NCI-H187 (cell line): ENCODE measurements at regions not wholly inside any gene's neighbourhood (a gene's known extent, or its start where the extent isn't known, plus 50 kb on each side); places are given as distances from the start of the nearest gene placed in this dataset.
"Not testable (repeated sequence)": the region's sequence is repeated elsewhere in the genome, so short reads cannot be mapped to it uniquely, and the experiment has no call there.

Experiments used
- DNase-seq, 2 experiments: peaks; one replicate each; lab custom pipeline; 2025; lab: John Stamatoyannopoulos, UW

DNA sequence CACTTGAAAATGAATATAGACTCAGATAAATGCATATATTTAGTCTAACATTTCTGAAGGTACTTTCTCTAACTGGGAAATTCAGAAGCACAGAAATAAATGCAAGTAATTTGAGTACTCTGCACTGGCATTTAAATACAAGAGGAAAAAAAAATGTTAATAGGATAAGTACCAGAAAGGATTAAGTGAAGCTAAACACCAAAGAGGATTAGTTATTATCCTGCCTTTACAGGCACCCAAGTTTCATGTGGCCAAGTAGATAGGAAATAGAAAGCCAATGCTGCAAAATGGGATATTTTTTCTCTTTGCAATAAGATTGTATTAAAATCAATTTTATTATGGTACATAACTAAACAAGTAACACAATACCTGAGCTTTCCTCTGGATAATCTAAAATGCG lies 762.5 kb downstream of the PCDH7 start:
- no peak for DNase-seq

DNA sequence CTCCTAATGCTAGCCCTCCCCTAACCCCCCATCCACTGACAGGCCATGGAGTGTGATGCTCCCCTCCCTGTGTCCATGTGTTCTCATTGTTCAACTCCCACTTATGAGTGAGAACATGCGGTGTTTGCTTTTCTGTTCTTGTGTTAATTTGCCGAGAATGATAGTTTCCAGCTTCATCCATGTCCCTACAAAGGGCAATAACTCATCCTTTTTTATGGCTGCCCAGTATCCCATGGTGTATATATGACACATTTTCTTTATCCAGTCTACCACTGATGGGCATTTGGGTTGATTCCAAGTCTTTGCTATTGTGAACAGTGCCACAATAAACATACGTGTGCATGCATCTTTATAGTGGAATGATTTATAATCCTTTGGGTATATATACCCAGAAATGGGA lies 779.0 kb downstream of the PCDH7 start:
- not testable (repeated sequence) for DNase-seq

- no peak for DNase-seq
These were observed 796.4 kb downstream of the PCDH7 start for GRCh38 chr4:31516520-31516919.

DNA sequence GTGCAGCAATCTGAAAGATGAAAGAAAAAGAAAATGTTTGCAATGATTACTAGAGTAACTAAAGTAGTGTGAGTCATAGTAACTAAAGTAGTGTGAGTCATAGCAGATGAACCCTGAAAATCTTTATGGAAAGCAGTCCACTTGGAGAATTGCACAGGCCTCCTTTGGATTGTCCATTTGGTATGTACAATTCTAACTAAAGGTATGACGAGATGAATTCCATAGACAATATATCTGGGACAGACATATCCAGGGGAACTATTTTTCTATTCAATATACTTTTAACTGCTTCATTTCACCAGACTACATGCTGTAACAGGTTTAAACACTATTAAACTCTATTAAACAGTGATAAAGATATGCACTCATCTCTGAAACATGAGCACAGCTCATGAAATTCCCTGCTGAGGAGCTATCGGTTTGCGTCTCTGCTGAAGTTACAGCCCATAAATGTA lies 798.7 kb downstream of the PCDH7 start:
- no peak for DNase-seq

DNA sequence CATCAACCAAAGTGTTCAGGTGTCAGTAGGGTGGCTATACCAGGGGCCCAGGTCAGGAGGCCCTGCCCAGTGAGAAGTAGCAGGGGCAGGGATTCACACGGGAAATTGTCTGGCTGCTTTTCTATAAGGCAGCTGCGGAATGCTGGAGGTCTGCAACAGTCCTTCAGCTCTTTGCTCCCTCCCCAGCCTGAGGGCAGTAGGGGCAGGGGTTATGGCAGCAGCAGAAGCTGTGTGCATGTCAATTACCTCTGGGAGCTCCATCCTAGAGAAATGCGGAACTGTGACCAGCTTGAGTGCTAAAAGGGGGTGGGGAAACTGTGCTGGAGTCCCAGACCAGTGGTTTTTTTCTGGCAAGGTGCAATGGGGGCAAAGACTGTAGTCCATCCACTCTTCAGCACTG lies 810.4 kb downstream of the PCDH7 start:
- DNase-seq: no peak

DNA sequence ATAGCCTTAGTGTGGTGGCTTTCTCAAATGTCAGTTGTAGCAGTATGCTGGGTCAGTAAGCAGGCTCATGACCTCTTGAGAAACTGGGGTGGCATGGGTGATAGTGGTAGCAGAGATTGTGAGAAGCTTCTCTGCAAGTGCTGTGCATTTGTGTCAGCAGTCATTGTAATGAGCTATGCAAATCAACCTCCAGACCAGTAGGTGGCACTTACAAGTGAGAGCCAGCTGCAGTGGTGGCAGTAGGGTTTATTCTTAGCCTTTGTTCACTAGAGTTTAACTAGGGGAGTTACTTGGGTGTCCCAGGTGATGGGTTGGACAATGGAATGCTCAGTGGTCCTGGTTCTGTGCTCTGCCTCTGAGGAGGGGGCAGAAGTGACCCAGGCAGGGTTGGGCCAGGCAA lies 818.7 kb downstream of the PCDH7 start:
- DNase-seq: no peak

DNA sequence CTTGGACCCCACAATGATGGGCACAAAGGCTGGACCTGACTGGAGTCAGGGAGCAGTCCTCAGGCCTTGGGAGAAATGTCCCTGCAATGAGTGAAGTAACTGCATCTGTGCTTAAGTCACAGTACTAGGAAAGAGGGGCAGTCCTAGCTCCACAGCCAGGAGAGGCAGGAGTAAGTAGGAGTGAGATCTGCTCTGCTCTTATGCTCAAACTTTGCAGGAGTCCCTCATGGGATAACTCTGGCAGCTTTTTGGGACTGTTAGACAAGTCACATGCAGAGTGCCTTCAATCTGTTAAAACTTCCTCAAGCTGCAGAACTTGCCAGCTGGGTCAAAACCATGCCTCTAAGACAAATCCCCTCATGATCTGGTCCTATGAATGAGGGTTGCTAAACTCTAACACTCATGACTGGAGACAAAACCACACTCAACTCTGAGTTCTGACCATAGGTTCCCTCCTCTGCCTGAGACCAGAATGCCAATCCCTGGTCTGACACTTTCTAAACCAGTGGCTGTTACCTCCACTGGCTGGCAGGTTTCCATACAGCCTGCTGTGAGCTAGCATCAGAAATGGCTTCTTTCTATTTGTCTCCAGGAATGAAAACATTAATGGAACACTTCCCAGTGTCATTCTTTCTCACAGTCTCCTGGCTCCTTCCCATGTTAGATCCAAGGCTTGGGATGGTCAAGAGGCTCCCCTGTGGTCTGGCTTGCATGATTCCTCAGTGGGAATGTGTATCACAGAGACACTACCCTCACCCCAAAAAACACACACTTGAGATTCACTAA lies 819.3 kb downstream of the PCDH7 start:
- no peak for DNase-seq

- no peak for DNase-seq
These were observed 825.2 kb downstream of the PCDH7 start for GRCh38 chr4:31545330-31545729.

DNA sequence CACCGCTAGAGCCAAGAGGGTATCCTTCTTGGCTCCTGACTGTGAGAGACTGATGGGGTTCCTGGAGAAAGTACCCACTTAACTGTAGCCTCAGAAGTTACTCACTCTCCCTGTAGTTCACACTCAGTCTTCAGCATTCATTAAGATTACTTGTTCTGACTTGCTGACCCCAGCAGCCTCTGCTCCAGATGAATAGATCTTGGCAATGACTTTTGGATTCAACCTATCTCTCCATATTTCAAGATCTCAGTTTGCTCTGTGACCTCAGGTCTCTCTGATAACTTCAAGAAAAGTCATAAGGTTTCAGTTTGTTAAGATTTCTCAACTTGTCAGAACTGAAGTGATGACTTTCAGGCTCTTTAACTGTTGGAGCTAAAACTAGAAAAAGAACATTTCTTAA lies 825.6 kb downstream of the PCDH7 start:
- DNase-seq: no peak

DNA sequence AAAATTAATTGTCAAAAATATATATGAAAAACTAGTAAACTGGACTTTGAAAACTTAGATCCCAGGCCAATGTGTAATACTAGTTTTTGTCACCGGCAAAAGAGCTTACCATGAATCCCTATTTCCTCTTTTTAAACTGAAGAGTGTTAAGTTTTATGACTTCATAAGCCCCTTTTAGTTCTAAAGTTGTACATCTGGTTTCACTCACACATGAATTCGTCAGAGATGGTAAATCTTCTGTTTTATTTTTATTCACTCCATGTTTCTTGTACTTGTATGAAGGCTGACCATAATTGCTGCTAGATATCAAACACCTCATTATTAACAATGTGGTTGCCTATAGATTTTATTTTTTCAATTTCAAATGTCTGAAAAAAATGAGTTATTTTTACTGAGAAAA lies 827.9 kb downstream of the PCDH7 start:
- no peak for DNase-seq

DNA sequence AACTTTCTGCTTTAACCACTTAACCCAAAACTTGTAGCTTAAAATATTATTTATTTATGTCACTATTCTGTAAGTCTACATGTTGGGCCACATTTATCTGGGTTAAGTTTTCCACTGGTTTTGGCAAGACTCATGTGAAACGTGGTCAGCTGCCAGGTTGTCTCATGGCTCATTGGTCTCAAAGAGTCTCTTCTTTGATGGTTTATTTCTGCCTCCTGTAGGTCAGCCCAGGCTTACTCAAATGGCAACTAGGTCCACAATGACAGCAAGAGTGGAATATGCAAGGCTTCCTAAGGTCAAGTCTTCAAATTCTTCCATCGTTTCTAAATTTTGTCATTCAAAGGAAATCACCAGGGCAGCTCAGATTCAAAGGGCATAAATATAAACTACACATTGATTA lies 828.7 kb downstream of the PCDH7 start:
- no peak for DNase-seq

- no peak for DNase-seq
These were observed 829.1 kb downstream of the PCDH7 start for GRCh38 chr4:31549256-31549655.

DNA sequence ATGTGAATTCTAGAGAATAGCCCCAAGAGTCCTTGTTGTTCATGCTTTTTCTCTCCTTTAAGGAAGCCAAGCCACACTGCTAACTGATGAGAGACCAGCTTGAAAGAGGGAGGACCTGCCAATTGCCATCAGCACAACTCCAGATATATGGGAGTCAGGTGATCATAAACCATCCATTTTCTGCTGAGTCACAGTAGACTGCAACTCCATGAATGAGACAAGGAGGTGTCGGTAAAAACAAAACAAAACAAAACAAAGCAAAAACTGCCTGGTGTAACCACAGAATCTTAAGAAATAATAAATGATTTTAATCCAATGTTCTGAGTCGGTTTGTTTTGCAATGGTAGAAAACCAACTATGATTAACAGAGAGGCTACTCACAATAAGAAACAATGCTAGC lies 837.3 kb downstream of the PCDH7 start:
- no peak for DNase-seq

DNA sequence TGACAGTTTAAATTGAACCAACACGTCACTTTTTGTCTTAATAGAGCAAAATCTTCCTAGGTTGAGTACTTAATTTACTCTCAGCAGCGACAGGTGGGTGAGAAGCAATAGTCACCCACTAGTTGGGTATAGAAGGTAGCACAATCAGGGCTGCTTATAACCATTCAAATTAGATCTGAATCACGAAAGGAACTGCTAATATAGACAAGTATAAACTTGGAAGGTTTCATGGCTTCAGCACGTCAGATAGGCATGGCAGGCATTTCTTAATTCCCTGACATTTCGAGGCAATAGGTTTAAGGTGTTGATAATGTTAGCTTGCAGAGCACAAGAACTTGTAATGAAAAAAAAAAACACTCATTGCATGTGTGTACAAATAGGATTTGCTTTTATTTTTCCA lies 853.4 kb downstream of the PCDH7 start:
- no peak for DNase-seq

DNA sequence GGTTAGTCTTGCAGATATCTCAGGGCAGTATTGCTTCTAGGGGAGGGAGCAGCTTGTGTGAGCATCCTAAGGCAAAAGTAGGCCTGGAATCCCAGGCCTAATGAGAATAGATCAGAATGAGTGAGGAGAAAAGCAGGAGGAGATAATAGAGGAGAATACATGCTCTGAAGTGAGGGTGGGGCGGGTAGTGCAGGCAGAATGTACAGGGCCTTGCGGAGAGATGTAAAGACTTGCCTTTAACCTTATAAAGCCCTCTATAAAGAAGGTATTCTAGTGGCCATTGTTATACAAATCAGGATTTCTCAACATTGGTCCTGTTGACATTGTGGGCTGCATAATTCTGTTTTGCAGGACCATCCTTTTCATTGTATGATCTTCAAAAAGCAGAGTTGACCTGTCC lies 855.3 kb downstream of the PCDH7 start:
- DNase-seq: no peak

DNA sequence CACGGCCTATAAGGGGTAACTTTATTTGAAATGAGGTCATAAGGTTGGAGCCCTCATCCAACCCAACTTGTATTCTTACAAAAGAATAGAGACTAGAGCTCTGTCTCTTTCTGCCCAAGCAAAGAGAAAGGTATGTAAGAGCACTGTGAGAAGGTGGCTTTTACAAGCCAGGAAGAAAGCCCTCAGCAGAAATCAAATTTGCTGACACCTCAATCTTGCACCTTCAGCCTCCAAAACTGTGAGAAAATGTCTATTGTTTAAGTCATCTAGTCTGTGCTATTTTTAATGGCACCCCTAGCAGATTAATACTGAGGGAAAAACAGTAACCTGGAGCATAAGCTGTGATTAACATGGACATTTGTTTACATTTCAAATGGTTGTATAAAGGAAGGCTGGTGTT lies 860.7 kb downstream of the PCDH7 start:
- DNase-seq: no peak

- no peak for DNase-seq
These were observed 865.3 kb downstream of the PCDH7 start for GRCh38 chr4:31585503-31585902.

- DNase-seq: no peak
These were observed 872.1 kb downstream of the PCDH7 start for GRCh38 chr4:31592293-31592692.

- DNase-seq: no peak
These were observed 875.3 kb downstream of the PCDH7 start for GRCh38 chr4:31595496-31595895.

DNA sequence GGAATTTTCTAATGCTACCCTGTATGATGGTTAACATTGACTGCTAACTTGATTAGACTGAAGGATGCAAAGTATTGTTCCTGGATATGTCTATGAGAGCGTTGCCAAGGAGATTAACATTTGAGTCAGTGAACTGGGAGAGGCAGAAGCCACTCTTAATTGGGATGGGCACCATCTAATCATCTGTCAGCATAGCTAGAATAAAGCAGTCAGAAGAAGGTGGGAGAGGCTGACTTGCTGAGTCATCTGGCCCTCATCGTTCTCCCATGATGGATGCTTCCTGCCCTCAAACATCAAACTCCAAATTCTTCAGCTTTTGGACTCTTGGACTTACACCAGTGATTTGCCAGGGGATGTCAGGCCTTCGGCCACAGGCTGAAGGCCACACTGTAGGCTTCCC lies 878.5 kb downstream of the PCDH7 start:
- DNase-seq: no peak

GRCh38 chr4:31601793-31602192 lies 881.6 kb downstream of the PCDH7 start:
- no peak for DNase-seq

- no peak for DNase-seq
These were observed 893.9 kb downstream of the PCDH7 start for GRCh38 chr4:31613946-31614623.

GRCh38 chr4:31617667-31618066 lies 897.5 kb downstream of the PCDH7 start:
- no peak for DNase-seq

DNA sequence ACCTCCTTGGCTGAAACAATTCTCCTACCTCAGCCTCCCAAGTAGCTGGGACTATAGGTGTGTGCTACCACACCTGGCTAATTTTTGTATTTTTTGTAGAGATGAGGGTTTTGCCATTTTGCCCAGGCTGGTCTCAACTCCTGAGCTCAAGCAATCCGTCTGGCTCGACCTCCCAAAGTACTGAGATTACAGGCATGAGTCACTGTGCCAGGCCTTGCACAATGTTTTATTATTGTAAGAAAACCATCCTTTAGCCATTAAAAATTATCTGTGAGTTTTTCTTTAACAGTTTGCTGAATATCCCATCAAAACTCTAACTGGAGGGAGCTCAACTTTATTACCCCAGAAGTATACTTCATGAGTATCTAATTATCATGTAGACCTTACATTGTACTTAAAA lies 900.3 kb downstream of the PCDH7 start:
- DNase-seq: no peak
